BLaER1 treated with 17β-estradiol and CSF1 and Interleukin-3, amounts not matched to agents 10 nM and 100 nM (cell line): ENCODE measurements at regions not wholly inside any gene's neighbourhood (a gene's known extent, or its start where the extent isn't known, plus 50 kb on each side); places are given as distances from the start of the nearest gene placed in this dataset.

Source experiments
- H3K27ac ChIP-seq, 11 experiments: shearing (Covaris generic); formaldehyde crosslinking; 2 replicates each; pipeline ENCODE4 v1.8.1; 2022
- H3K27me3 ChIP-seq, 11 experiments: shearing (Covaris generic); formaldehyde crosslinking; 2 replicates each; pipeline ENCODE4 v1.8.1; 2022
- H3K36me3 ChIP-seq, 11 experiments: shearing (Covaris generic); formaldehyde crosslinking; 2 replicates each; pipeline ENCODE4 v1.8.1; 2022
- H3K4me1 ChIP-seq, 10 experiments: shearing (Covaris generic); formaldehyde crosslinking; 2 replicates each; pipeline ENCODE4 v1.8.1; 2022
- H3K4me2 ChIP-seq, 11 experiments: shearing (Covaris generic); formaldehyde crosslinking; 2 replicates each; pipeline ENCODE4 v1.8.1; 2022
- H3K4me3 ChIP-seq, 10 experiments: shearing (Covaris generic); formaldehyde crosslinking; 2 replicates each; pipeline ENCODE4 v1.8.1; 2022
- H3K9ac ChIP-seq, 11 experiments: shearing (Covaris generic); formaldehyde crosslinking; 2 replicates each; pipeline ENCODE4 v1.8.1; 2022
- H3K9me3 ChIP-seq, 11 experiments: shearing (Covaris generic); formaldehyde crosslinking; replicated peaks in 1 of 11; 2 replicates each; pipeline ENCODE4 v1.8.1; 2022
- H4K20me1 ChIP-seq, 11 experiments: shearing (Covaris generic); formaldehyde crosslinking; 2 replicates each; pipeline ENCODE4 v1.8.1; 2022
- Cebpa-rat ChIP-seq, 11 experiments: shearing (Covaris generic); IDR thresholded peaks; 2 replicates each; pipeline ENCODE4 v1.8.1; 2022

GRCh38 chr12:85352016-85352415 lies 72.0 kb downstream of the ALX1 start:
- H3K4me2 ChIP-seq, result no peak overlapping the region
- H3K9me3 ChIP-seq, result no peaks in the 10 kb centered on the region
- no peak overlapping the region for H3K4me3 ChIP-seq
- H3K27ac ChIP-seq, result no peak overlapping the region
- no peak overlapping the region for H3K9ac ChIP-seq
- TF ChIP-seq Cebpa-rat (IDR thresholded peaks at IDR 0.05), result no peak
- H3K4me1 ChIP-seq, result no peaks in the 10 kb centered on the region
- no peaks in the 10 kb centered on the region for H3K27me3 ChIP-seq
- no peaks in the 10 kb centered on the region for H3K36me3 ChIP-seq
- H4K20me1 ChIP-seq, result no peaks in the 10 kb centered on the region

DNA sequence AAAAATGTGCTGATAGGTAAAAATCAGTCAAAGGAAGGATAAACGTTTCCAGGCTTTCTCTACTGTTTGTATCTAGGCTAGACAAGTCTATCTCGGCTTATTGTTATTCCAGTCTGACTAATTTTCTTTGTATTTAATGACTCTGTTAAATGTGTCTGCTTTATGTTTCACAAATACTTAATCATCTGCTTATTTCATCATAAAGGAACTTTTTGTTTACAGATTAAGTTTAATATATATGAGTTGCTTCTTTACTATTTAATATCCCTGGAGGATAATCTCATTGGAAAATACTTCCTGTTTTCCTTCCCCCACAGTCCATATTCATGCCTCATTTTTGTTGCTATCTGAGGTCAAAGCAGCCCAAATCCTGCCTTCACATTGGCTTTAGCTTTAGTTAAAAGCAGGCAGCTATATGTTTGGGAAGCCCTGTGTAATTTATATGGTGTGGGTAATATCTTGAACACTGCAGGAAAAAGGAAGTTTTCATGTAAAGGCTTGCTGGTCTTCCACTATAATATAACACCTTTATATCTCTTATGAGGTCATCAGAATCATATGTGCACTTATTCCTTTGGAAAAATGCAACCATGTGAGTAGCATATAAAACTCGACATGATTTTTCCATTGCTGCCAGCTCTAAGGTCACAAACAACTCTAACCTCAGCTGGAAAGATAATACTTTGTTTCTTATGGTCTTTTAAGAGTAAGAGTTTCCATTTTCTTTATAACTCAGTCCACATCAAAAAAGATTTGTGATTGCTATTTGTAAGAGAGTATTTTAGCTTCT lies 76.8 kb downstream of the ALX1 start:
- no peak overlapping the region for H3K4me2 ChIP-seq
- no peaks in the 10 kb centered on the region for H3K4me1 ChIP-seq
- H4K20me1 ChIP-seq, result no peaks in the 10 kb centered on the region
- no peaks in the 10 kb centered on the region for H3K36me3 ChIP-seq
- TF ChIP-seq Cebpa-rat (IDR thresholded peaks at IDR 0.05), result no peak
- no peaks in the 10 kb centered on the region for H3K9me3 ChIP-seq
- no peaks in the 10 kb centered on the region for H3K27me3 ChIP-seq
- H3K27ac ChIP-seq, result no peak overlapping the region
- no peak overlapping the region for H3K4me3 ChIP-seq
- no peak overlapping the region for H3K9ac ChIP-seq

DNA sequence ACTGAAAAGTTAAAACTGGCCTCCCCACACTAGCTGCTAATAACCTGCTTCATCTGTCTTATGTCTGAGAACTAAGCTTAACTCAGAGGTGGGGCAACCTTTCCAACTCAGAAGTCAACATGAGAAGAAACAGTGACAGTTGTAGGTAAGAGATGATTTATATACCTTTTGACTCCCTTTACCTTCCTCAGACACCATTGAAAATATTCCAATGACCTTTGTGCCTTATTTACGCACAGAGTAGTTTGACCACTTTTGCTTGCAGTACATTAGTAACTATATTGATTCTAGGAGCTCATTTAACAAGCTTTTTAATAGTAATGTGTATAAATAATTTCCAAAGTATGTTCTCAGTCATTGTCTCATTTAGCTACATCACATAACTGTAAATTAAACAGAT lies 77.6 kb downstream of the ALX1 start:
- H4K20me1 ChIP-seq, result no peaks in the 10 kb centered on the region
- no peak overlapping the region for H3K27ac ChIP-seq
- no peaks in the 10 kb centered on the region for H3K4me1 ChIP-seq
- no peak overlapping the region for H3K9ac ChIP-seq
- H3K4me3 ChIP-seq, result no peak overlapping the region
- no peaks in the 10 kb centered on the region for H3K9me3 ChIP-seq
- no peaks in the 10 kb centered on the region for H3K36me3 ChIP-seq
- no peak overlapping the region for H3K4me2 ChIP-seq
- no peaks in the 10 kb centered on the region for H3K27me3 ChIP-seq
- TF ChIP-seq Cebpa-rat (IDR thresholded peaks at IDR 0.05), result no peak

DNA sequence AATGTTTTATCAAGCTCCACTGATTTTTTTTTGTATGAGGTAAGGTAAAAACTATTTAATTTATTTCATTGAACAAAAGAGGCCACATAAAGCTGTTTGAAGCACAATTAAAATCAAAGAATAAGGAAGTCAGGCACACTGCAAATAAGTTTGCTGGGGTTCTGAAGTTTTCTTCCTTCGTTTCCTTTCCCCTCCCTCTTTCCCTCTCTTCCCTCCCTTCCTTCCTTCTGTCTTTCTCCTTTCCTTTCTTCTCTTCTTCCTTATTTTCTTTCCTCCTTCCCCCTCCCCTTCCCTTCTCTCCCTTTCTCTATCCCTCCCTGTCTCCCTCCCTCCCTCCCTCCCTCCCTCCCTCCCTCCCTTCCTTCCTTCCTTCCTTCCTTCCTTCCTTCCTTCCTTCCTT lies 78.7 kb downstream of the ALX1 start:
- H4K20me1 ChIP-seq, result no peaks in the 10 kb centered on the region
- no peaks in the 10 kb centered on the region for H3K9me3 ChIP-seq
- no peak overlapping the region for H3K9ac ChIP-seq
- H3K27me3 ChIP-seq, result no peaks in the 10 kb centered on the region
- TF ChIP-seq Cebpa-rat (IDR thresholded peaks at IDR 0.05), result no peak
- H3K27ac ChIP-seq, result no peak overlapping the region
- H3K36me3 ChIP-seq, result no peaks in the 10 kb centered on the region
- H3K4me2 ChIP-seq, result no peak overlapping the region
- no peaks in the 10 kb centered on the region for H3K4me1 ChIP-seq
- no peak overlapping the region for H3K4me3 ChIP-seq

GRCh38 chr12:85363382-85364190 lies 83.6 kb downstream of the ALX1 start:
- H3K36me3 ChIP-seq, result no peaks in the 10 kb centered on the region
- TF ChIP-seq Cebpa-rat (IDR thresholded peaks at IDR 0.05), result no peak
- no peaks in the 10 kb centered on the region for H3K9me3 ChIP-seq
- H3K4me3 ChIP-seq, result no peak overlapping the region
- H3K27ac ChIP-seq, result no peak overlapping the region
- H3K4me1 ChIP-seq, result no peaks in the 10 kb centered on the region
- H3K27me3 ChIP-seq, result no peaks in the 10 kb centered on the region
- H3K4me2 ChIP-seq, result no peak overlapping the region
- no peak overlapping the region for H3K9ac ChIP-seq
- H4K20me1 ChIP-seq, result no peaks in the 10 kb centered on the region

- TF ChIP-seq Cebpa-rat (IDR thresholded peaks at IDR 0.05), result no peak
- Histone ChIP-seq H3K9ac (no peak overlapping the region), H3K27ac (no peak overlapping the region)
Measured at GRCh38 chr12:85367936-85368335, 87.9 kb downstream of the ALX1 start.

DNA sequence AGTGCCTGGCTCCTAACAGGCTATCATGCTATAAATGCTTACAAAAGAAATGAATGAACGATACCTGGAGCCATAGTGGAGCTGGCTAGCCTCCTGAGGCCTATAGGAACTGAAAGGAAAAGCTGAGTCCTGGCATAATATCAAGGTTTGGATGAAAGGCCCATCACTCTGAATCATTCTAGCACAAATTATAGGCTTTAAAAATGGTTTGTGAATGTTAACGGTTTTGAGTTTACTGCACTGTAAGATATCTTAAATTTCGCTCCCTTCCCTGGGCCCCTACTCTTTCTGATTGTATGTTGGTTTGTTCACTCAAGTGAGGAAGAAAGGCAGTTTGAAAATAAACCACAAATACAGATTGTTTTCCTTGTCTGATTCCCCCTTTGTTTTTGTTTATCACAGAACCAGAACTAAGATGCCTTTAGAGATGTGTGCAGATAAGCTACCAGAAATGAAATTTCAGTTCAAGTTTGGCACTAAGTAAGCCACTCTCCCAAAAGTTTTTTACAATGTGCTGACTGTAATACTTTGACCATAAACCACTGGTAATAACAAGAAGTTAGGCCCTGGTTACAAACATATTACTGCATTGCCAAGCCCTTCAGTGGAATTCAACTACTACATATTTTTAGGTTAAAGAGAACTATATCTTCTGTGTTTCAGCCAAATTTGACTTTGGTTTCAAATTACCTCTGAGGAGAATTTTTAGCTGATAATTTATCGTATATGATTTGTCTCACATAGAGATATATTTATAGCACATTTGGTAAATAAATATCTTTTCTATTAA lies 89.5 kb downstream of the ALX1 start:
- Histone ChIP-seq H3K4me1 (peaks cover 8 to 14% (median 12%) of the 10 kb centered on the region in 10 experiments; a peak in 18 of 20 replicates), H3K9me3 (no peaks in the 10 kb centered on the region), H3K36me3 (no peaks in the 10 kb centered on the region), H3K27ac (peak overlapping the region in 3 of 11 experiments; percentile 1 to 26 (median 17); a peak in 4 of 22 replicates), H3K4me3 (no peak overlapping the region), H3K9ac (no peak overlapping the region), H3K27me3 (no peaks in the 10 kb centered on the region), H4K20me1 (no peaks in the 10 kb centered on the region), H3K4me2 (peak overlapping the region; percentile 3 to 54 (median 39); a peak in 20 of 22 replicates)
- no peak for TF ChIP-seq Cebpa-rat (IDR thresholded peaks at IDR 0.05)

More at GRCh38 chr12:85367936-85368335, 87.9 kb downstream of the ALX1 start:
- no peaks in the 10 kb centered on the region for H3K27me3 ChIP-seq
- no peaks in the 10 kb centered on the region for H4K20me1 ChIP-seq
- H3K9me3 ChIP-seq, result no peaks in the 10 kb centered on the region
- H3K4me1 ChIP-seq, result peaks cover 8 to 14% (median 12%) of the 10 kb centered on the region in 10 experiments; a peak in 18 of 20 replicates
- H3K4me3 ChIP-seq, result no peak overlapping the region
- no peak overlapping the region for H3K4me2 ChIP-seq
- no peaks in the 10 kb centered on the region for H3K36me3 ChIP-seq

DNA sequence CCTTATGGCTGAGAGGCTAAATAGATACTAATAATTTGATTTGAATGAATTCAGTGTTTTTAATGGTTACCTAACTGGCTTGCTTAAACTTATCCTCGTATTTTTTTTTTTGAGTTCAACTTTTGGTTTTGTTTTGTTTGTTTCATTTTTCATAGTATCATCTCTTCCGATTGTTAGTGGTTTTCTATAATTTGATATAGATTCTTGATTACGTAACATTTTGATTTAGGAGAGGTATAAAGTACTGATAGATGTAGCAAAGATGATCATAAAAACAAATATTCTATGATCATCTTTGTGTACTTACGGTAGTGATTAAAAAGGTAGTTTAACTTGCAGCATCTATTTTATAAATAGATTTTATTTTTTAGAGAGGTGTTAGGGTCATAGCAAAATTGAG lies 93.0 kb downstream of the ALX1 start:
- no peak overlapping the region for H3K27ac ChIP-seq
- H3K9ac ChIP-seq, result no peak overlapping the region
- no peak overlapping the region for H3K4me3 ChIP-seq
- H3K4me1 ChIP-seq, result peaks cover 8 to 14% (median 12%) of the 10 kb centered on the region in 10 experiments; a peak in 18 of 20 replicates
- H3K9me3 ChIP-seq, result no peaks in the 10 kb centered on the region
- H3K27me3 ChIP-seq, result no peaks in the 10 kb centered on the region
- no peaks in the 10 kb centered on the region for H3K36me3 ChIP-seq
- no peak overlapping the region for H3K4me2 ChIP-seq
- H4K20me1 ChIP-seq, result no peaks in the 10 kb centered on the region
- TF ChIP-seq Cebpa-rat (IDR thresholded peaks at IDR 0.05), result peak in 1 of 11 experiments; percentile 6; a peak in 1 of 22 replicates

DNA sequence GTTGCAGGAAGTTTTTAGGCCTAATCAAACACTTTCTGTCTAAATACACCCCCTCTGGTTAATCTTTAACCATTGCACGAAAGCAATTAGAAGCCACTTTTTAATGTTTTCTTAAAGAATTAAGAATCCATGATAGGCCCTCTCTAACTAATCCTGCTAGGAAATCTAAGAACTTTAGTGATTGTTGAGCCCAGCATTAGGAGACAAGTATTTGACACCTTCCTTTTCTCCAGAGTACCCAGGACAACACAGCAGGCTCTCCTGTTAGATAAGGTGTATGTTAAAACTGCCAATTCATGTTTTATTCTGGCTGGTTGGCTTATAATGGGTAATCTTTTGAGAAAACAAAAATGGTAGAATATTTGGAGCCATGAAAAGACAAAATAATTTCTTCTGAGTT lies 95.0 kb downstream of the ALX1 start:
- no peak for TF ChIP-seq Cebpa-rat (IDR thresholded peaks at IDR 0.05)
- H3K4me1 ChIP-seq, result peaks cover 0 to 4% (median under 1%) of the 10 kb centered on the region in 10 experiments; a peak in 11 of 20 replicates
- no peaks in the 10 kb centered on the region for H3K9me3 ChIP-seq
- H3K4me3 ChIP-seq, result no peak overlapping the region
- no peaks in the 10 kb centered on the region for H3K36me3 ChIP-seq
- H3K27ac ChIP-seq, result no peak overlapping the region
- no peak overlapping the region for H3K4me2 ChIP-seq
- no peaks in the 10 kb centered on the region for H3K27me3 ChIP-seq
- no peak overlapping the region for H3K9ac ChIP-seq
- H4K20me1 ChIP-seq, result no peaks in the 10 kb centered on the region
